GM13976 (cell line): ENCODE measurements at regions not wholly inside any gene's neighbourhood (a gene's known extent, or its start where the extent isn't known, plus 50 kb on each side); places are given as distances from the start of the nearest gene placed in this dataset.

Source experiments
- DNase-seq: peaks from one replicate; pipeline ENCODE4 v3.0.0; 2012; ENCODE audit warnings: low spot score
- CTCF ChIP-seq: IDR thresholded peaks from 2 replicates; pipeline ENCODE4 v1.5.1; 2012; ENCODE audit warnings: borderline replicate concordance, mild to moderate bottlenecking; ENCODE audit not compliant: insufficient read depth; ENCODE audit errors: extremely low read depth, missing control alignments, control extremely low read depth
- in situ Hi-C: fragments of 300-500 bp; cut with MboI; formaldehyde crosslinking; loops from one replicate; pipeline ENCODE4 v1.12.0; 2022; ENCODE audit warnings: low sequenced_read_pairs, mixed read lengths, inconsistent platforms; ENCODE audit not compliant: unreplicated experiment

DNA sequence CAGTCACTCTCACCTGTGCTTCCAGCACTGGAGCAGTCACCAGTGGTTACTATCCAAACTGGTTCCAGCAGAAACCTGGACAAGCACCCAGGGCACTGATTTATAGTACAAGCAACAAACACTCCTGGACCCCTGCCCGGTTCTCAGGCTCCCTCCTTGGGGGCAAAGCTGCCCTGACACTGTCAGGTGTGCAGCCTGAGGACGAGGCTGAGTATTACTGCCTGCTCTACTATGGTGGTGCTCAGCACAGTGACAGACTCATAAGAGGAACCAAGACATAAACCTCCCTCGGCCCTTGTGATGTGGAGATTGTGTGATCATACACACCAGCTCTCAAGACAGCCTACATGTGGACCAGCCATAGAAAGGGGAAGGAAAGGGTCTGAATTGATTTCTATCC, 113.3 kb downstream of the ZNF280B start:
- no peak for TF ChIP-seq CTCF
- in situ Hi-C loops, result loop anchor here (5.0 kb wide), 1 partner anchor 48 kb away; no protein-coding TSS in a partner anchor
- DNase-seq, result no peak

GRCh38 chr22:22396741-22397291, 111.7 kb downstream of the ZNF280B start:
- TF ChIP-seq CTCF, result no peak
- in situ Hi-C loops, result loop anchor here (5.0 kb wide), 1 partner anchor 50 kb away; no protein-coding TSS in a partner anchor

DNA sequence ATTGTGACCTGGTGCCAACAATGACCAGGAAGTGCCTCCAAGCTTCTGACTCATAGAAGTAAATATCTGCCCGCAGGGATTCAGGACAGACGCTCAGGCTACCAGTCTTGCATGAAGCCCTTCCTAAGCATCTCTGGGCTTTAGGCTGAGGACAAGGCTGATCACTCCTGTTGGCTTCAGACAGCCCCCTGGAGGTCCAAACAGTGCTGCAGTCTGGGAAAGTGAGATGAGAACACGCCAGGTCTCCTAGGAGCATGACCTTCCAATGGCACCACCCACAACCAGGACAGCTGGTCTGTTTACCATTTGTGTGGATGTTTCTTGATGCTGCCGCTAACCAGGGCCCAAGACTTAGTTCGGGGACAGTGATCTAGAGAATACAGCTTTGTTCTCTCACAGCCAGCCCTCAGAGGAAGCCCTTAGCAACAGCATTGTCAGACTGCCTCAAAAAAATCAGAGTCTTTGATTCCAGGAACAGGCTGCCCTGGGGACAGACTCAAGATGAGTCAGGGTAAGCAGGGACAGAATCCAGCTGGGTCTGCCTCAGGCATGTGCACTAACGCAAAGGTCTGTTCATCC, 111.2 kb downstream of the ZNF280B start:
- TF ChIP-seq CTCF, result no peak
- no peak for DNase-seq
- in situ Hi-C loops, result loop anchor here (5.0 kb wide), 1 partner anchor 50 kb away; no protein-coding TSS in a partner anchor

More at GRCh38 chr22:22396741-22397291, 111.7 kb downstream of the ZNF280B start:
- no peak for DNase-seq

DNA sequence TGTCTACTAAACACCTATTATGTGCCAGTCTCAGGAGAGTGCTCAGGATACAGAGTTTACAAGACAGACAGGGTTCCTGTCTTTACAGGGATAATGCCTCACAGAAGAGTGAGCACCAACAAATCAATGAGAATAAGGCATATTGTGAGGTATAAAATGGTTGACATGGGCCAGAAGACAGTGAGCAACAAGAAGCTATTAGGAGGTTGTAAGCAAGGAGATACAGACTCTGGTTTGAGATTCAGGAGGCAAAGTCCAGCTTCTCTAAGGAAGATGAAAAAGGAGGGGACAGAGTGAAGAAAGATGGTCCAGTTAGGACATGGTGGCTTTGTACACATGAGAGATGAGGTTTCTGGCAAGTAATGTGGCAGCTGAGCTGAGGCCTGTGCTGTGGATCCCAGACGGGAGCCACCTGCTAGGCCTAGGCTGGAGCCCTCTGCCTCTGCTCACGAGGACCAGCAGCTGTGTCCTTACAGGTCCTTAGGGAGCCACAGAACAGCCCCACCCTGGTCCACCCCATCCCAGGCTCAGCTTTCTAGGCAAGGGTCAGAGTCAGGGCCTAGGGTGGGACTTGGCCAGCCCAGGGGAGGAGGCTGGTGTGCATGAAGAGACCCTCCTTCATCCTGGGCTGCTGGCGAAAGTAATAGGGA, 110.5 kb downstream of the ZNF280B start:
- in situ Hi-C loops, result loop anchor here (5.0 kb wide), 1 partner anchor 51 kb away; no protein-coding TSS in a partner anchor
- no peak for DNase-seq
- TF ChIP-seq CTCF, result no peak

DNA sequence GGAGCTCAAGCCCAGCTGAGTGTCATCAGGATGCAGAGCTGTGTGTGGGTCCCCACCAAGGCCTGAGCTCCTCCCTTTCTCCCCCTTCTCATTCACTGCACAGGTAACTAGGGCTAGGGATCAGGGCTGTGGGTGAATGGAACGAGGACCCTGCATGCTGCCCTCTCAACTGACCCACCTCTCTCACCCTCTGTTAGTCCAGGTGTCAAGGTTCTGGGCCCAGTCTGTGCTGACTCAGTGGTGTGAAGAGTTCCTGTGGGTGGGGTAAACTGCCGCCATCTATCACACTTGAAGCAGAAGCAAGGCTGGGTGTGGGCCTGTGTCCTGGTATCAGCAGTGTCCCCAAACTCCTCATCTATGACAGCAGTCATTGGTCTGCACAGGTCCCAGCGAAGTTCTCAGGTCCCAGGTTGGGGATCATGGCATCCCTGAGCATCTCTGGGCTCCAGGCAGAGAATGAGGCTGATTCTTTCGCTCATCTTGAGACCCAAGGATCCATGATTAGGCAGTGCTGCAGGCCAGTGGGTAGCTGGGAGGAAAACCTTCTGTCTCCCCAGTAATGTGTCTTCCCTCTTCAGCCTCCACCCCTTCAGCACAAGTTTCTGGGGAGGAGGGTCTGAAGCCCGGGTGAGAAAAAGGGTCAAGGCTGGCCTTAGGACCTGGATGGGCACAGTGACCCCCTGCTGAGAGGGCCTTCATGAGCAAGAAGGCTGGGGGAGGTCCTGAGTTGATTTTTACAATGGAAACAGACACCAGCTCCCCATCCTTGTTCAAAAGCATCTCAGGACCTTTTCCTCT, 109.8 kb downstream of the ZNF280B start:
- in situ Hi-C loops, result loop anchor here (5.0 kb wide), 1 partner anchor 51 kb away; no protein-coding TSS in a partner anchor
- DNase-seq, result no peak
- TF ChIP-seq CTCF, result no peak

- no peak for DNase-seq
- TF ChIP-seq CTCF, result no peak
- in situ Hi-C loops, result no loop called here
Measured at GRCh38 chr22:22400099-22400498, 108.4 kb downstream of the ZNF280B start.
